WTC11 (cell line): ENCODE measurements at regions not wholly inside any gene's neighbourhood (a gene's known extent, or its start where the extent isn't known, plus 50 kb on each side); places are given as distances from the start of the nearest gene placed in this dataset.

Experiments used
- ATAC-seq: fragments of 200-7000 bp; cut with Tn5 transposase; 2 replicates; pipeline ENCODE4 v1.10.0; 2021; ENCODE audit warnings: mild to moderate bottlenecking, moderate library complexity
- CTCF ChIA-PET: fragments of 300-600 bp; sonication (Branson Sonifier 250); formaldehyde crosslinking; loops from one replicate; lab custom pipeline; 2021; ENCODE audit warnings: antibody characterized with exemption; lab: Charles Lee
- POLR2A ChIA-PET: fragments of 350-600 bp; sonication (Branson Sonifier 250); formaldehyde crosslinking; loops from one replicate; lab custom pipeline; 2021; ENCODE audit warnings: antibody characterized with exemption; lab: Charles Lee
- DNase-seq: peaks from one replicate; pipeline ENCODE4 v3.0.0; 2021; ENCODE audit warnings: low spot score
- H3K27ac Mint-ChIP-seq: 2 replicates; pipeline ENCODE4 v1.8.0; 2021; ENCODE audit warnings: mixed read lengths
- H3K27me3 Mint-ChIP-seq: 2 replicates; pipeline ENCODE4 v1.8.0; 2021; ENCODE audit warnings: low read depth, mild to moderate bottlenecking, moderate library complexity, mixed read lengths
- H3K36me3 Mint-ChIP-seq: 2 replicates; pipeline ENCODE4 v1.8.0; 2021; ENCODE audit warnings: mixed read lengths
- H3K4me1 Mint-ChIP-seq: 2 replicates; pipeline ENCODE4 v1.8.0; 2022; ENCODE audit warnings: mixed read lengths
- H3K4me3 Mint-ChIP-seq: 2 replicates; pipeline ENCODE4 v1.8.0; 2021; ENCODE audit warnings: mild to moderate bottlenecking, moderate library complexity, mixed read lengths
- H3K9me3 Mint-ChIP-seq: 2 replicates; pipeline ENCODE4 v1.8.0; 2021; ENCODE audit warnings: mixed read lengths
- AR ChIP-seq: fragments of 250-450 bp; sonication (Bioruptor Pico); IDR thresholded peaks from 2 replicates; pipeline ENCODE4 v1.9.0; 2021; ENCODE audit warnings: mild to moderate bottlenecking
- CREM ChIP-seq: sonication (generic); formaldehyde crosslinking; IDR thresholded peaks from 2 replicates; pipeline ENCODE4 v1.8.1; 2022; ENCODE audit warnings: mild to moderate bottlenecking, missing genetic modification reagents, moderate library complexity
- EMX1 ChIP-seq: fragments of 250-450 bp; sonication (Bioruptor Pico); IDR thresholded peaks from 2 replicates; pipeline ENCODE4 v1.8.0; 2021; ENCODE audit warnings: mild to moderate bottlenecking
- ERG ChIP-seq: fragments of 250-450 bp; sonication (Bioruptor Pico); IDR thresholded peaks from 2 replicates; pipeline ENCODE4 v1.8.0; 2021; ENCODE audit warnings: mild to moderate bottlenecking
- ETV6 ChIP-seq: sonication (generic); formaldehyde crosslinking; IDR thresholded peaks from 2 replicates; pipeline ENCODE4 v1.8.1; 2022; ENCODE audit warnings: mild to moderate bottlenecking, missing genetic modification reagents
- GRHL2 ChIP-seq: fragments of 250-450 bp; sonication (Bioruptor Pico); IDR thresholded peaks from 2 replicates; pipeline ENCODE4 v1.8.0; 2022; ENCODE audit warnings: mild to moderate bottlenecking, moderate library complexity; ENCODE audit not compliant: insufficient replicate concordance, severe bottlenecking
- JAZF1 ChIP-seq: fragments of 250-450 bp; sonication (Bioruptor Pico); IDR thresholded peaks from 2 replicates; pipeline ENCODE4 v1.9.0; 2021; ENCODE audit warnings: moderate library complexity, mild to moderate bottlenecking, inconsistent platforms
- NFATC4 ChIP-seq: fragments of 250-450 bp; sonication (Bioruptor Pico); IDR thresholded peaks from 2 replicates; pipeline ENCODE4 v1.9.0; 2021; ENCODE audit warnings: mild to moderate bottlenecking
- NFYB ChIP-seq: sonication (generic); formaldehyde crosslinking; conservative IDR thresholded peaks from 2 replicates; pipeline ENCODE4 v1.8.0; 2022; ENCODE audit warnings: low read depth, missing genetic modification reagents
- RORB ChIP-seq: fragments of 250-450 bp; sonication (Bioruptor Pico); IDR thresholded peaks from 2 replicates; pipeline ENCODE4 v1.9.0; 2021; ENCODE audit warnings: mild to moderate bottlenecking
- SMAD3 ChIP-seq: sonication (generic); formaldehyde crosslinking; IDR thresholded peaks from 2 replicates; pipeline ENCODE4 v1.8.0; 2022; ENCODE audit warnings: missing genetic modification reagents, mild to moderate bottlenecking, borderline replicate concordance
- SP1 ChIP-seq: sonication (generic); formaldehyde crosslinking; conservative IDR thresholded peaks from 2 replicates; pipeline ENCODE4 v1.8.1; 2022; ENCODE audit warnings: missing genetic modification reagents
- TCF7 ChIP-seq: sonication (generic); formaldehyde crosslinking; IDR thresholded peaks from 2 replicates; pipeline ENCODE4 v1.8.0; 2022; ENCODE audit warnings: mild to moderate bottlenecking, low read depth, missing genetic modification reagents, moderate library complexity
- USF2 ChIP-seq: sonication (generic); formaldehyde crosslinking; IDR thresholded peaks from 2 replicates; pipeline ENCODE4 v1.8.1; 2023; ENCODE audit warnings: mild to moderate bottlenecking, missing genetic modification reagents, moderate library complexity
- ZBTB21 ChIP-seq: sonication (generic); formaldehyde crosslinking; IDR thresholded peaks from 2 replicates; pipeline ENCODE4 v1.8.1; 2023; ENCODE audit warnings: mild to moderate bottlenecking, missing genetic modification reagents, borderline replicate concordance
- ZNF317 ChIP-seq: sonication (generic); formaldehyde crosslinking; IDR thresholded peaks from 2 replicates; pipeline ENCODE4 v1.8.1; 2023; ENCODE audit warnings: low read depth, mild to moderate bottlenecking, moderate library complexity, missing genetic modification reagents, borderline replicate concordance
- ZNF396 ChIP-seq: fragments of 250-450 bp; sonication (Bioruptor Pico); IDR thresholded peaks from 2 replicates; pipeline ENCODE4 v1.8.0; 2021; ENCODE audit warnings: mild to moderate bottlenecking, moderate library complexity, borderline replicate concordance
- TF ChIP-seq, protein P1 (sequence below): sonication (generic); formaldehyde crosslinking; IDR thresholded peaks from 2 replicates; pipeline ENCODE4 v1.8.0; 2023; ENCODE audit warnings: mild to moderate bottlenecking, missing genetic modification reagents
- TF ChIP-seq, protein P2 (sequence below): fragments of 200-600 bp; IDR thresholded peaks from 2 replicates; pipeline ENCODE4 v1.8.0; 2022; ENCODE audit warnings: antibody characterized with exemption

DNA sequence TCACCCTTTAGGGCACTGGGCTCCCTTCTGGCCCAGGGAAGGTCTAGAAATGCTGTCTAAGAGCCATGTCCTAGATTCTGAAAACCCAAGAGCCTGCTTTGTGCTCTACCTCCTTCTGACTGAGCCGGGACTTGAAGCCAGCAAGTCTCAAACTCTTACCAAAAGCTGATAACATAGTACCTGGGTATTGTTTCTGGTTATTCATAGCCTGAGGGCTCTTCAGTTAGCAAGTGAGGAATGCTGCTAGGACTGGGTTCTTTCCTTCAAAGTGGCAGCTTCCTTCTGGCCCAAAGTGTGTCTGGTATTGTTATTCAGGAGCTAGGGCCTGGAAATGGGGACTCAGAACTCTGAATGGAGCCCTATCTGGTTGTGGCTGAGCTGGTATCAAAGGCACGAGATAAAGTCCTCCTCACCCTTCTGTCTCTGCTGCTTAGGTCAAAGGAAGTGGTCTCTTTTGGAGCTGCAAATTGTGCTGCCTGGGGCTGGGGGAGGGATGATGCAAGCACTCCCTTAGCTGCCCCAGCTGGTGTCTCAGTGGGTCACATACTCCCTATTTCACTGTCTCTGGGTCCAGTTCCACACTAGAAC lies 696.0 kb upstream of the CCDC179 start:
- H3K4me1 Mint-ChIP-seq: peaks cover 12% of the 10 kb centered on the region
- ChIA-PET CTCF (no interaction called here), POLR2A (no interaction called here)
- ATAC-seq (peak; percentile 53), DNase-seq (no peak)
- no peak overlapping the region for H3K4me3 Mint-ChIP-seq
- TF ChIP-seq USF2 (CRISPR knock-in tag) (no peak), SMAD3 (CRISPR knock-in tag) (no peak), NFATC4 (CRISPR knock-in tag) (no peak), AR (CRISPR knock-in tag) (no peak), ETV6 (CRISPR knock-in tag) (no peak), ZNF396 (CRISPR knock-in tag) (no peak), CREM (CRISPR knock-in tag) (no peak)
- H3K36me3 Mint-ChIP-seq: no peaks in the 10 kb centered on the region
- H3K9me3 Mint-ChIP-seq: no peaks in the 10 kb centered on the region
- H3K27ac Mint-ChIP-seq: no peak overlapping the region
- H3K27me3 Mint-ChIP-seq: no peaks in the 10 kb centered on the region

DNA sequence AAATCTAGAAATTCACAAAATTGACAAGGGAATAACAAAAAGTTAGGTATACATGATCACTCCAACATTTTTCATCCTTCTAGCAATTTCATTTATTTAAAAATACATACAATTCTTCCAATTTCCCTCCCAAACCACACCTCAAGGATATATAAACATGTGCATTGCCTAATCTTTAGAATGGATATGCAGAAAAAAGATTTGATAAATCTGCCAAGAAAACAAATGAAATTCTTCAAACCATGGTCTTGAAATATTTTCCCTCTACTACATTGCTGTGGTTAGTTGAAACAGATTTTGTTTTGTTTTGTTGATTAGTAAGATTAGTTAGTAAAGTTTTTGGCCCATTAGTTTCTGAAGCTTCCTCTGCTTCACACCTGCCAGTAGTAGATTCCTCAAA lies 703.3 kb upstream of the CCDC179 start:
- ATAC-seq: no peak
- Mint-ChIP-seq H3K4me3 (no peak overlapping the region), H3K4me1 (peaks cover 3% of the 10 kb centered on the region), H3K9me3 (no peaks in the 10 kb centered on the region), H3K27ac (no peak overlapping the region), H3K36me3 (no peaks in the 10 kb centered on the region), H3K27me3 (no peaks in the 10 kb centered on the region)
- DNase-seq: no peak
- CTCF ChIA-PET: no interaction called here
- TF ChIP-seq JAZF1 (CRISPR knock-in tag) (no peak), CREM (CRISPR knock-in tag) (no peak), NFYB (CRISPR knock-in tag) (no peak), ZBTB21 (no peak)
- POLR2A ChIA-PET: no interaction called here

- CTCF ChIA-PET: no interaction called here
- ATAC-seq: no peak
- Mint-ChIP-seq H3K27ac (no peak overlapping the region), H3K36me3 (no peaks in the 10 kb centered on the region), H3K4me1 (peaks cover 1% of the 10 kb centered on the region)
- no peak for TF ChIP-seq TCF7
- no peak for TF ChIP-seq JAZF1 (CRISPR knock-in tag)
- TF ChIP-seq SP1 (CRISPR knock-in tag): no peak
- TF ChIP-seq, protein P1, sequence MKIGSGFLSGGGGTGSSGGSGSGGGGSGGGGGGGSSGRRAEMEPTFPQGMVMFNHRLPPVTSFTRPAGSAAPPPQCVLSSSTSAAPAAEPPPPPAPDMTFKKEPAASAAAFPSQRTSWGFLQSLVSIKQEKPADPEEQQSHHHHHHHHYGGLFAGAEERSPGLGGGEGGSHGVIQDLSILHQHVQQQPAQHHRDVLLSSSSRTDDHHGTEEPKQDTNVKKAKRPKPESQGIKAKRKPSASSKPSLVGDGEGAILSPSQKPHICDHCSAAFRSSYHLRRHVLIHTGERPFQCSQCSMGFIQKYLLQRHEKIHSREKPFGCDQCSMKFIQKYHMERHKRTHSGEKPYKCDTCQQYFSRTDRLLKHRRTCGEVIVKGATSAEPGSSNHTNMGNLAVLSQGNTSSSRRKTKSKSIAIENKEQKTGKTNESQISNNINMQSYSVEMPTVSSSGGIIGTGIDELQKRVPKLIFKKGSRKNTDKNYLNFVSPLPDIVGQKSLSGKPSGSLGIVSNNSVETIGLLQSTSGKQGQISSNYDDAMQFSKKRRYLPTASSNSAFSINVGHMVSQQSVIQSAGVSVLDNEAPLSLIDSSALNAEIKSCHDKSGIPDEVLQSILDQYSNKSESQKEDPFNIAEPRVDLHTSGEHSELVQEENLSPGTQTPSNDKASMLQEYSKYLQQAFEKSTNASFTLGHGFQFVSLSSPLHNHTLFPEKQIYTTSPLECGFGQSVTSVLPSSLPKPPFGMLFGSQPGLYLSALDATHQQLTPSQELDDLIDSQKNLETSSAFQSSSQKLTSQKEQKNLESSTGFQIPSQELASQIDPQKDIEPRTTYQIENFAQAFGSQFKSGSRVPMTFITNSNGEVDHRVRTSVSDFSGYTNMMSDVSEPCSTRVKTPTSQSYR (CRISPR knock-in tag): no peak
- TF ChIP-seq, all 79 proteins: peak for 0
- DNase-seq: no peak
- POLR2A ChIA-PET: no interaction called here
- H3K9me3 Mint-ChIP-seq: no peaks in the 10 kb centered on the region
- no peak overlapping the region for H3K4me3 Mint-ChIP-seq
- H3K27me3 Mint-ChIP-seq: no peaks in the 10 kb centered on the region
Observed at GRCh38 chr11:23564370-23564769, 704.1 kb upstream of the CCDC179 start.

GRCh38 chr11:23569134-23569533 lies 708.9 kb upstream of the CCDC179 start:
- TF ChIP-seq NFATC4 (CRISPR knock-in tag) (no peak), TCF7 (no peak), RORB (CRISPR knock-in tag) (no peak), GRHL2 (CRISPR knock-in tag) (no peak), ERG (no peak), ZNF317 (CRISPR knock-in tag) (no peak), EMX1 (no peak)
- TF ChIP-seq, protein P2, sequence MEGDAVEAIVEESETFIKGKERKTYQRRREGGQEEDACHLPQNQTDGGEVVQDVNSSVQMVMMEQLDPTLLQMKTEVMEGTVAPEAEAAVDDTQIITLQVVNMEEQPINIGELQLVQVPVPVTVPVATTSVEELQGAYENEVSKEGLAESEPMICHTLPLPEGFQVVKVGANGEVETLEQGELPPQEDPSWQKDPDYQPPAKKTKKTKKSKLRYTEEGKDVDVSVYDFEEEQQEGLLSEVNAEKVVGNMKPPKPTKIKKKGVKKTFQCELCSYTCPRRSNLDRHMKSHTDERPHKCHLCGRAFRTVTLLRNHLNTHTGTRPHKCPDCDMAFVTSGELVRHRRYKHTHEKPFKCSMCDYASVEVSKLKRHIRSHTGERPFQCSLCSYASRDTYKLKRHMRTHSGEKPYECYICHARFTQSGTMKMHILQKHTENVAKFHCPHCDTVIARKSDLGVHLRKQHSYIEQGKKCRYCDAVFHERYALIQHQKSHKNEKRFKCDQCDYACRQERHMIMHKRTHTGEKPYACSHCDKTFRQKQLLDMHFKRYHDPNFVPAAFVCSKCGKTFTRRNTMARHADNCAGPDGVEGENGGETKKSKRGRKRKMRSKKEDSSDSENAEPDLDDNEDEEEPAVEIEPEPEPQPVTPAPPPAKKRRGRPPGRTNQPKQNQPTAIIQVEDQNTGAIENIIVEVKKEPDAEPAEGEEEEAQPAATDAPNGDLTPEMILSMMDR: no peak
- TF ChIP-seq, all 79 proteins: peak for 0
- Mint-ChIP-seq H3K36me3 (no peaks in the 10 kb centered on the region), H3K4me1 (peaks cover 12% of the 10 kb centered on the region), H3K9me3 (no peaks in the 10 kb centered on the region), H3K27ac (no peak overlapping the region), H3K27me3 (no peaks in the 10 kb centered on the region), H3K4me3 (no peak overlapping the region)
- ChIA-PET POLR2A (no interaction called here), CTCF (no interaction called here)
- ATAC-seq (no peak), DNase-seq (no peak)
